SK-N-MC (cell line): ENCODE measurements at regions not wholly inside any gene's neighbourhood (a gene's known extent, or its start where the extent isn't known, plus 50 kb on each side); places are given as distances from the start of the nearest gene placed in this dataset.

ENCODE experiments used
- EZH2 ChIP-seq: fragments of 200-600 bp; sonication (generic); IDR thresholded peaks from one replicate; pipeline ENCODE4 v1.6.1; 2017; ENCODE audit warnings: antibody characterized with exemption
- POLR2AphosphoS5 ChIP-seq: IDR thresholded peaks from 2 replicates; pipeline ENCODE4 v1.6.1; 2012; ENCODE audit warnings: mild to moderate bottlenecking, low read depth, low read length, borderline replicate concordance

- TF ChIP-seq EZH2 (no peak), POLR2AphosphoS5 (no peak)
Observed at GRCh38 chr10:44172883-44173607, 211.9 kb downstream of the CXCL12 start.
